ENCODE measurements at regions not wholly inside any gene's neighbourhood (a gene's known extent, or its start where the extent isn't known, plus 50 kb on each side); places are given as distances from the start of the nearest gene placed in this dataset. TPM values are rescaled to one million over a fixed set of nuclear protein-coding genes. Genes with fewer than 3 reads are reported as not detected.

Small RNA genes in the stretch of these regions (microRNA-seq; reads per million reads assigned to microRNA genes)
- gene MIR5186 (ENCODE audit: borderline microRNAs expressed): not detected
